SK-N-MC (cell line): ENCODE measurements at regions not wholly inside any gene's neighbourhood (a gene's known extent, or its start where the extent isn't known, plus 50 kb on each side); places are given as distances from the start of the nearest gene placed in this dataset.
"Not testable (repeated sequence)": the region's sequence is repeated elsewhere in the genome, so short reads cannot be mapped to it uniquely, and the experiment has no call there.

Source experiments
- DNase-seq: peaks from one replicate; pipeline ENCODE4 v3.0.0-alpha.2; 2011; ENCODE audit warnings: low read depth, low spot score
- H3K27ac ChIP-seq: fragments of 200-600 bp; sonication (generic); 2 replicates; pipeline ENCODE4 v1.5.1; 2016; ENCODE audit warnings: mixed run types
- H3K36me3 ChIP-seq: fragments of 200-600 bp; sonication (generic); 2 replicates; pipeline ENCODE4 v1.6.1; 2017; ENCODE audit warnings: antibody characterized with exemption, low read length, mixed read lengths; ENCODE audit not compliant: insufficient read depth
- H3K4me3 ChIP-seq: fragments of 200-600 bp; sonication (generic); 2 replicates; pipeline ENCODE4 v1.5.1; 2016
- H3K9ac ChIP-seq: fragments of 200-600 bp; sonication (generic); 2 replicates; pipeline ENCODE4 v1.8.0; 2017; ENCODE audit warnings: mixed run types, mixed read lengths; ENCODE audit not compliant: insufficient read length
- H3K9me3 ChIP-seq: fragments of 200-600 bp; sonication (generic); 2 replicates; pipeline ENCODE4 v1.6.1; 2017; ENCODE audit warnings: low read depth, mild to moderate bottlenecking, antibody characterized with exemption, low read length, moderate library complexity, mixed read lengths
- EZH2 ChIP-seq: fragments of 200-600 bp; sonication (generic); IDR thresholded peaks from one replicate; pipeline ENCODE4 v1.6.1; 2017; ENCODE audit warnings: antibody characterized with exemption
- FOXP2 ChIP-seq: optimal IDR thresholded peaks from 2 replicates; pipeline ENCODE3; 2011; ENCODE audit warnings: mild to moderate bottlenecking, moderate library complexity; ENCODE audit not compliant: insufficient read depth; ENCODE audit errors: extremely low read length, control extremely low read depth
- POLR2AphosphoS5 ChIP-seq: IDR thresholded peaks from 2 replicates; pipeline ENCODE4 v1.6.1; 2012; ENCODE audit warnings: mild to moderate bottlenecking, low read depth, low read length, borderline replicate concordance

- no peak for TF ChIP-seq EZH2
- TF ChIP-seq FOXP2 = no peak
- DNase-seq = no peak
- no peak overlapping the region for H3K27ac ChIP-seq
- H3K36me3 ChIP-seq = no peaks in the 10 kb centered on the region
- no peak overlapping the region for H3K4me3 ChIP-seq
- no peak overlapping the region for H3K9ac ChIP-seq
- no peaks in the 10 kb centered on the region for H3K9me3 ChIP-seq
Observed at GRCh38 chr1:14350197-14350596, 248.3 kb upstream of the KAZN start.

GRCh38 chr1:14352897-14353296 is 245.6 kb upstream of the KAZN start:
- Histone ChIP-seq H3K36me3 (no peaks in the 10 kb centered on the region), H3K27ac (no peak overlapping the region), H3K9ac (no peak overlapping the region), H3K4me3 (no peak overlapping the region), H3K9me3 (no peaks in the 10 kb centered on the region)
- no peak for TF ChIP-seq FOXP2
- no peak for TF ChIP-seq POLR2AphosphoS5
- no peak for TF ChIP-seq EZH2
- DNase-seq = no peak

GRCh38 chr1:14361005-14361404 is 237.5 kb upstream of the KAZN start:
- not testable (repeated sequence) for H3K36me3 ChIP-seq, DNase-seq, H3K9me3 ChIP-seq, H3K4me3 ChIP-seq, H3K27ac ChIP-seq, H3K9ac ChIP-seq

GRCh38 chr1:14362331-14362730 is 236.2 kb upstream of the KAZN start:
- no peak overlapping the region for H3K27ac ChIP-seq
- TF ChIP-seq POLR2AphosphoS5 (no peak), FOXP2 (no peak), EZH2 (no peak)

GRCh38 chr1:14363036-14363590 is 235.4 kb upstream of the KAZN start:
- Histone ChIP-seq H3K36me3 (no peaks in the 10 kb centered on the region), H3K27ac (no peak overlapping the region), H3K4me3 (no peak overlapping the region), H3K9me3 (no peaks in the 10 kb centered on the region), H3K9ac (no peak overlapping the region)
- no peak for TF ChIP-seq FOXP2
- no peak for TF ChIP-seq POLR2AphosphoS5
- TF ChIP-seq EZH2 = no peak
- no peak for DNase-seq

More at GRCh38 chr1:14362331-14362730, 236.2 kb upstream of the KAZN start:
- H3K4me3 ChIP-seq = no peak overlapping the region
- no peak for DNase-seq
- no peaks in the 10 kb centered on the region for H3K9me3 ChIP-seq
- H3K9ac ChIP-seq = no peak overlapping the region
- no peaks in the 10 kb centered on the region for H3K36me3 ChIP-seq

- no peak overlapping the region for H3K27ac ChIP-seq
- H3K9ac ChIP-seq = no peak overlapping the region
- H3K4me3 ChIP-seq = no peak overlapping the region
- DNase-seq = no peak
- no peak for TF ChIP-seq FOXP2
- TF ChIP-seq EZH2 = no peak
- TF ChIP-seq POLR2AphosphoS5 = no peak
- no peaks in the 10 kb centered on the region for H3K9me3 ChIP-seq
- no peaks in the 10 kb centered on the region for H3K36me3 ChIP-seq
Observed at GRCh38 chr1:14363707-14364413, 234.6 kb upstream of the KAZN start.

- Histone ChIP-seq H3K36me3 (no peaks in the 10 kb centered on the region), H3K9ac (no peak overlapping the region), H3K27ac (no peak overlapping the region), H3K9me3 (no peaks in the 10 kb centered on the region), H3K4me3 (no peak overlapping the region)
- TF ChIP-seq POLR2AphosphoS5 (no peak), EZH2 (no peak), FOXP2 (no peak)
- DNase-seq = no peak
Observed at GRCh38 chr1:14365301-14365988, 233.0 kb upstream of the KAZN start.

GRCh38 chr1:14366091-14367018 is 232.1 kb upstream of the KAZN start:
- no peak overlapping the region for H3K27ac ChIP-seq
- H3K9me3 ChIP-seq = no peaks in the 10 kb centered on the region
- no peak for DNase-seq
- no peak for TF ChIP-seq EZH2
- no peak for TF ChIP-seq FOXP2
- no peak for TF ChIP-seq POLR2AphosphoS5
- no peaks in the 10 kb centered on the region for H3K36me3 ChIP-seq
- no peak overlapping the region for H3K4me3 ChIP-seq
- no peak overlapping the region for H3K9ac ChIP-seq
